Tibial artery (tissue), 4 donors: ENCODE measurements at regions not wholly inside any gene's neighbourhood (a gene's known extent, or its start where the extent isn't known, plus 50 kb on each side); places are given as distances from the start of the nearest gene placed in this dataset.

Source experiments
- DNase-seq, 2 donors: peaks; one replicate each; pipeline ENCODE4 v3.0.0-alpha.2; 2019
- H3K27ac ChIP-seq, 2 donors: fragments of 200-600 bp; sonication (generic) in 1 of 2; 1 replicate in 1 of 2; 2 replicates in 1 of 2; pipeline ENCODE4 v1.5.1; 2018 to 2019; ENCODE audit warnings: mild to moderate bottlenecking in 1 of 2
- H3K27me3 ChIP-seq, 2 donors: fragments of 200-600 bp; sonication (generic) in 1 of 2; one replicate each; pipeline versions ENCODE4 v1.5.1 to v1.6.0; 2016 to 2019
- H3K36me3 ChIP-seq, 3 donors: fragments of 200-600 bp; sonication (generic) in 2 of 3; one replicate each; pipeline ENCODE4 v1.5.1; 2016 to 2019; ENCODE audit warnings: mild to moderate bottlenecking in 2 of 3
- H3K4me1 ChIP-seq, 4 donors: fragments of 200-600 bp; sonication (generic) in 2 of 4; 1 replicate in 3 of 4; 2 replicates in 1 of 4; pipeline ENCODE4 v1.5.1; 2016 to 2019
- H3K4me3 ChIP-seq, 2 donors: fragments of 200-600 bp; sonication (generic) in 1 of 2; 1 replicate in 1 of 2; 2 replicates in 1 of 2; pipeline ENCODE4 v1.5.1; 2018 to 2019; ENCODE audit warnings: mild to moderate bottlenecking in 2 of 2
- H3K9me3 ChIP-seq, 3 donors: fragments of 200-600 bp; sonication (generic) in 1 of 3; one replicate each; pipeline ENCODE4 v1.5.1; 2016 to 2019
- intact Hi-C: fragments of 100-400 bp; cut with DNase I; formaldehyde crosslinking; loops from one replicate; pipeline ENCODE4 v1.15.0; 2023; ENCODE audit warnings: low total_unique reads
- TF ChIP-seq, protein P1 (sequence below), 2 experiments: fragments of 200-600 bp in 1 of 2; fragments of 450-650 bp in 1 of 2; IDR thresholded peaks; one replicate each; pipeline ENCODE4 v1.5.1; 2017 to 2019; ENCODE audit warnings: antibody characterized with exemption in 2 of 2, mild to moderate bottlenecking in 1 of 2, moderate library complexity in 1 of 2

DNA sequence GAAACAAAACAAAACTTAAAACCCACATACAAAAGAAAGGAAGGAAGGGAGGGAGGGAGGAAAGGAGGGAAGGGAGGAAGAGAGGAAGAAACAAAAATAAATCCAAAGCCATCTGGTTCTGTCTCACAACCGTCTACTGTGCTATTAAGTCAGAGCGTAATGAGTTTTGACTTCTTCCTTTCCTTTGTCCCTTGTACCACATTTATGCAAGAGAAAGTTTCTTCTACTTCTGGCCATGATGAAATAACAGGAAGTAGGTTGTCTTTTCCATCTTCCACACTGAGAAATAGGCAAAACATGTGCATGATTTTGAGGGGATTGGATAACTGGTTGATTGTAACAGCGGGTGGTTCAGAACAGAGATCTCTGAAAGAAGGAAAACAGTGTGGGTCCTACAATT lies 121.4 kb downstream of the CTAGE1 start:
- H3K4me1 ChIP-seq = peaks cover 0 to 4% (median 0%) of the 10 kb centered on the region in 4 donors
- H3K36me3 ChIP-seq = no peaks in the 10 kb centered on the region
- no peaks in the 10 kb centered on the region for H3K9me3 ChIP-seq
- H3K27me3 ChIP-seq = no peaks in the 10 kb centered on the region
- H3K27ac ChIP-seq = no peak overlapping the region
- intact Hi-C loops = no loop called here
- no peak for DNase-seq
- no peak overlapping the region for H3K4me3 ChIP-seq
- TF ChIP-seq, protein P1, sequence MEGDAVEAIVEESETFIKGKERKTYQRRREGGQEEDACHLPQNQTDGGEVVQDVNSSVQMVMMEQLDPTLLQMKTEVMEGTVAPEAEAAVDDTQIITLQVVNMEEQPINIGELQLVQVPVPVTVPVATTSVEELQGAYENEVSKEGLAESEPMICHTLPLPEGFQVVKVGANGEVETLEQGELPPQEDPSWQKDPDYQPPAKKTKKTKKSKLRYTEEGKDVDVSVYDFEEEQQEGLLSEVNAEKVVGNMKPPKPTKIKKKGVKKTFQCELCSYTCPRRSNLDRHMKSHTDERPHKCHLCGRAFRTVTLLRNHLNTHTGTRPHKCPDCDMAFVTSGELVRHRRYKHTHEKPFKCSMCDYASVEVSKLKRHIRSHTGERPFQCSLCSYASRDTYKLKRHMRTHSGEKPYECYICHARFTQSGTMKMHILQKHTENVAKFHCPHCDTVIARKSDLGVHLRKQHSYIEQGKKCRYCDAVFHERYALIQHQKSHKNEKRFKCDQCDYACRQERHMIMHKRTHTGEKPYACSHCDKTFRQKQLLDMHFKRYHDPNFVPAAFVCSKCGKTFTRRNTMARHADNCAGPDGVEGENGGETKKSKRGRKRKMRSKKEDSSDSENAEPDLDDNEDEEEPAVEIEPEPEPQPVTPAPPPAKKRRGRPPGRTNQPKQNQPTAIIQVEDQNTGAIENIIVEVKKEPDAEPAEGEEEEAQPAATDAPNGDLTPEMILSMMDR (IDR thresholded peaks at IDR 0.05) = no peak

DNA sequence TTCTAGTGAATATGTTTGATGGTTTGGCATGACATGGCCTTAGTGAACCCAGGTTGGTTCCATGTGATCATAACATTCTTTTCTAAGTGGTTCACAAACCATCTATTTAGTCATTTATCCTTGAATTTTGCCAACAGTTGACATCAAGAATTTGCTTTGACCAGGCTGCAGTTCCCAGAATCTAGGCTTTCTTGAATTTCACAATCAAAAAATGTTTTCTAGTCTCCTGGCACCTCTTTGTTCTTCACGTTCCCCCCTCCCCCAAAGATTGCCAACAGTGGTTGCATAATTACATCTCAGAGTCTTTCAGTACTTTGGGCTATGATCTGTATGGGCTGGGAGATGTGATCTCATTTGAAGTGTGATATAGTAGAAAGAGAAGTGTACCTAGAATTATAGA lies 124.0 kb downstream of the GATA6 start:
- H3K9me3 ChIP-seq = no peaks in the 10 kb centered on the region
- TF ChIP-seq, protein P1 (IDR thresholded peaks at IDR 0.05) = no peak
- DNase-seq = no peak
- H3K36me3 ChIP-seq = no peaks in the 10 kb centered on the region
- intact Hi-C loops = no loop called here
- H3K27ac ChIP-seq = no peak overlapping the region
- no peaks in the 10 kb centered on the region for H3K4me1 ChIP-seq
- no peaks in the 10 kb centered on the region for H3K27me3 ChIP-seq
- H3K4me3 ChIP-seq = no peak overlapping the region

DNA sequence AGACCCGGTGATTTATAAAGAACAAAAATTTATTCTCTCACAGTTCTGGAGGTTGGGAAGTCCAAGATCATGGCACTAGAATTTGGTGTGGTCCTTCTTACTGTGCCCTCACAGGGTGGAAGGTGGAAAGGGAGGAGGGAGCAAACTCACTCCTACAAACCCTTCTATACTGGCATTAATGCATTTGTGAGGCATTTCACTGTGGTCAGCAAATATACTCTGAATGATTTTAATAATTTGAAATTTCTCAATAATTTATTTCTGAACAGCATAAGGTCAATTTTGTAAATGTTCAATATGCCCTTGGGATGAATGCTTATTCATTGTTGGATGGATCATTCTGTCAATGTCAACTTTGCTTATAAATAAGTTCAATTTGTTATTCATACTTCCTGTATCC lies 120.6 kb downstream of the GATA6 start:
- H3K27ac ChIP-seq = no peak overlapping the region
- no peaks in the 10 kb centered on the region for H3K27me3 ChIP-seq
- peaks cover 0 to 7% (median 0%) of the 10 kb centered on the region in 4 donors for H3K4me1 ChIP-seq
- intact Hi-C loops = no loop called here
- no peak for DNase-seq
- H3K9me3 ChIP-seq = no peaks in the 10 kb centered on the region
- no peak overlapping the region for H3K4me3 ChIP-seq
- TF ChIP-seq, protein P1 (IDR thresholded peaks at IDR 0.05) = no peak
- H3K36me3 ChIP-seq = no peaks in the 10 kb centered on the region

DNA sequence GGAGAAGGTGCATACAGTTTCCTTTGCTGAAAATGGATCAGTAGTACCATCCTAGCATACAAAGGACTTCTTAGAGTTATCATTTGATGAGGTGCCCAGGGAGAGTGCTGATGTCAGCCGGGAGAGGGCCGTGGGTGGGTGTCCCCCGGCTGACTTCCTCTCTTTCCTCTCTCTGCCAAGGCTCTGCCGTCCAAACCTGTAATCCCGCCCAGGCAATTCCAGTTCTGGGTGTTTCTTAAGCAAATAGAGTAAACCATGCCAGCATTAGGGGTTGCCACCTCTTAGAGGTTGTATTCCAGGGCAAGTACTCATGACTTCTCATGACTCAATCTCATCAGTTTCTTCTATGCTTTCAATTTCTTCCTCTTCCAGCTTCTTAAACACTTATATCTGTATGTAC lies 117.2 kb downstream of the GATA6 start:
- peak; percentile 42 to 72 for DNase-seq
- Histone ChIP-seq H3K27ac (peak overlapping the region; percentile 29 to 39), H3K36me3 (no peaks in the 10 kb centered on the region), H3K4me1 (peaks cover 0 to 14% (median 0%) of the 10 kb centered on the region in 4 donors), H3K9me3 (no peaks in the 10 kb centered on the region), H3K27me3 (no peaks in the 10 kb centered on the region), H3K4me3 (peak overlapping the region in 1 of 2 donors; percentile 33)
- intact Hi-C loops = no loop called here
- TF ChIP-seq, protein P1 (IDR thresholded peaks at IDR 0.05) = no peak

DNA sequence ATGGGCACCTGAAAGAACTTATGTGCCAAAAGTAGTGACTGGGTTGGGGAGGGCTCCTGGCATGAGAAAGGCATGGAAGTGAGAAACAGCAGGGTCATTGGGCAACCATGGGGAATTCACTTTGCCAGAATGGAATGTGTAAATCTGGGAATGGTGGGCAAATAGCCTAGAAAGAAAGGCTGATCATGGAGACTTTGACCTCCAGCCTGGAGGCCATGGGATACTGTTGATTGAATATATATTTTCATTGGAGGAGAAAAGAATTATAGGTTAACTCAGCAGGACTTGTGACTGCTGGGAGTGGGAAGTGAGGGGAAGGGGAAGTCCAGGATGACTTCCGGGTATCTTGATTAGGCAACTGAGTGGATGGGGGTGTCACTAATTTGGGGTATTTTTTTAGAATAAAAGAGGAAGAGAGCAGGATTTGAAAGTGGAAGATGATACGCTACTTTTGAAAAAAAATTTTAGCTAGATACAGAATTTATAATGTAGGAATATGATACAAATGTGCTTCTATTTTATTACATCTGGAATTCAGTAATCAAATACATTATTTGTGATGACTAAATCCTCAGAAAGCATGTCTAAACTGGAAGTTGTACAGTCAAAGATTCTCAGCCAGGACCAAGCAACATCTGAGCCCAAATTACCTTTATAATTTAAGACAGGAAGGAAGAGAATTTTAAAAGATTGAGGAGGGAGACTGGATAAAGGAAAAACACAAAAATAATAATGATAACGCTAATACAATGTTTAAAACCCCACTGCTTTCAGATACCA lies 116.2 kb downstream of the GATA6 start:
- H3K36me3 ChIP-seq = no peaks in the 10 kb centered on the region
- no peaks in the 10 kb centered on the region for H3K9me3 ChIP-seq
- no peak overlapping the region for H3K27ac ChIP-seq
- intact Hi-C loops = no loop called here
- H3K27me3 ChIP-seq = no peaks in the 10 kb centered on the region
- H3K4me1 ChIP-seq = peaks cover 0 to 14% (median 0%) of the 10 kb centered on the region in 4 donors
- H3K4me3 ChIP-seq = no peak overlapping the region
- no peak for DNase-seq
- TF ChIP-seq, protein P1 (IDR thresholded peaks at IDR 0.05) = no peak
